H9 (cell line): ENCODE measurements at regions not wholly inside any gene's neighbourhood (a gene's known extent, or its start where the extent isn't known, plus 50 kb on each side); places are given as distances from the start of the nearest gene placed in this dataset.

Experiments used
- DNase-seq: peaks from one replicate; pipeline ENCODE4 v3.0.0-alpha.2; 2017
- H2AFZ ChIP-seq: one replicate; pipeline ENCODE4 v1.6.1; 2013; ENCODE audit warnings: mild to moderate bottlenecking, low read length, control low read depth, moderate library complexity
- H2AK5ac ChIP-seq: 2 replicates; pipeline ENCODE4 v1.6.1; 2013; ENCODE audit warnings: low read length, control low read depth, mixed read lengths; ENCODE audit not compliant: insufficient read length
- H2BK120ac ChIP-seq: one replicate; pipeline ENCODE4 v1.6.1; 2013; ENCODE audit warnings: low read depth, mild to moderate bottlenecking, low read length, control low read depth, inconsistent platforms; ENCODE audit not compliant: poor library complexity, severe bottlenecking
- H2BK12ac ChIP-seq: 2 replicates; pipeline ENCODE4 v1.6.1; 2013; ENCODE audit warnings: low read length, control low read depth, mixed read lengths, low read depth; ENCODE audit not compliant: insufficient read length
- H2BK15ac ChIP-seq: 2 replicates; pipeline ENCODE4 v1.6.1; 2013; ENCODE audit warnings: low read depth, low read length, control low read depth
- H2BK20ac ChIP-seq: one replicate; pipeline ENCODE4 v1.6.1; 2013; ENCODE audit warnings: low read depth, mild to moderate bottlenecking, low read length, control low read depth, inconsistent platforms; ENCODE audit not compliant: poor library complexity, severe bottlenecking
- H2BK5ac ChIP-seq: 2 replicates; pipeline ENCODE4 v1.6.1; 2013; ENCODE audit warnings: low read length, control low read depth, mixed read lengths; ENCODE audit not compliant: insufficient read length
- H3K14ac ChIP-seq: 2 replicates; pipeline ENCODE4 v1.6.1; 2013; ENCODE audit warnings: low read length, control low read depth; ENCODE audit not compliant: insufficient read depth
- H3K18ac ChIP-seq: 2 replicates; pipeline ENCODE4 v1.6.1; 2013; ENCODE audit warnings: low read depth, mild to moderate bottlenecking, mixed read lengths, low read length, control low read depth; ENCODE audit not compliant: insufficient read length
- H3K23ac ChIP-seq: 2 replicates; pipeline ENCODE4 v1.6.1; 2013; ENCODE audit warnings: low read length, control low read depth, mixed read lengths, low read depth; ENCODE audit not compliant: insufficient read length
- H3K23me2 ChIP-seq: 2 replicates; pipeline ENCODE4 v1.6.1; 2013; ENCODE audit warnings: low read depth, mild to moderate bottlenecking, mixed read lengths, low read length, control low read depth; ENCODE audit not compliant: insufficient read length, poor library complexity, severe bottlenecking
- H3K27ac ChIP-seq: 2 replicates; pipeline ENCODE4 v1.5.1; 2013; ENCODE audit warnings: low read length, control low read depth, mixed read lengths, low read depth; ENCODE audit not compliant: insufficient read length
- H3K27me3 ChIP-seq: 2 replicates; pipeline ENCODE4 v1.6.1; 2013; ENCODE audit warnings: low read length, control low read depth, inconsistent platforms; ENCODE audit not compliant: insufficient read depth
- H3K4ac ChIP-seq: 2 replicates; pipeline ENCODE4 v1.6.1; 2013; ENCODE audit warnings: low read depth, mild to moderate bottlenecking, control low read depth, inconsistent platforms, low read length, moderate library complexity
- H3K4me1 ChIP-seq: 2 replicates; pipeline ENCODE4 v1.6.1; 2013; ENCODE audit warnings: low read length, control low read depth, inconsistent platforms; ENCODE audit not compliant: insufficient read depth
- H3K4me2 ChIP-seq: 2 replicates; pipeline ENCODE4 v1.6.1; 2013; ENCODE audit warnings: low read length, control low read depth, mixed read lengths; ENCODE audit not compliant: insufficient read length, insufficient read depth
- H3K56ac ChIP-seq: 2 replicates; pipeline ENCODE4 v1.6.1; 2013; ENCODE audit warnings: low read depth, mild to moderate bottlenecking, mixed read lengths, low read length, control low read depth; ENCODE audit not compliant: insufficient read length
- H3K79me1 ChIP-seq: 2 replicates; pipeline ENCODE4 v1.6.1; 2013; ENCODE audit warnings: low read depth, mild to moderate bottlenecking, moderate library complexity, low read length, control low read depth, inconsistent platforms; ENCODE audit not compliant: insufficient read depth, poor library complexity, severe bottlenecking
- H3K79me2 ChIP-seq: 2 replicates; pipeline ENCODE4 v1.6.1; 2013; ENCODE audit warnings: low read length, control low read depth, inconsistent platforms; ENCODE audit not compliant: insufficient read depth
- H3K9ac ChIP-seq: 2 replicates; pipeline ENCODE4 v1.6.1; 2013; ENCODE audit warnings: low read length, control low read depth, mixed read lengths; ENCODE audit not compliant: insufficient read length; ENCODE audit errors: extremely low read depth
- H3K9me3 ChIP-seq: one replicate; pipeline ENCODE4 v1.6.1; 2013; ENCODE audit warnings: low read depth, low read length, inconsistent platforms; ENCODE audit not compliant: control insufficient read depth
- H3T11ph ChIP-seq: one replicate; pipeline ENCODE4 v1.6.1; 2013; ENCODE audit warnings: mild to moderate bottlenecking, low read length, control low read depth, inconsistent platforms
- H4K20me1 ChIP-seq: one replicate; pipeline ENCODE4 v1.6.1; 2013; ENCODE audit not compliant: control insufficient read depth, insufficient read length, insufficient read depth
- H4K5ac ChIP-seq: 2 replicates; pipeline ENCODE4 v1.6.1; 2013; ENCODE audit warnings: low read depth, mild to moderate bottlenecking, mixed read lengths, low read length, control low read depth; ENCODE audit not compliant: insufficient read length
- H4K8ac ChIP-seq: replicated peaks from 2 replicates; pipeline ENCODE4 v1.6.1; 2013; ENCODE audit warnings: low read length, control low read depth, mixed read lengths, low read depth; ENCODE audit not compliant: insufficient read length
- H4K91ac ChIP-seq: 2 replicates; pipeline ENCODE4 v1.6.1; 2013; ENCODE audit warnings: low read depth, mild to moderate bottlenecking, moderate library complexity, mixed read lengths, low read length, control low read depth; ENCODE audit not compliant: insufficient read length
- H3K27ac Mint-ChIP-seq, 3 experiments: 2 replicates in 2 of 3; 3 replicates in 1 of 3; pipeline ENCODE4 v1.8.0; 2020 to 2021; ENCODE audit warnings: mixed read lengths in 3 of 3, mild to moderate bottlenecking in 1 of 3, moderate library complexity in 1 of 3
- H3K27me3 Mint-ChIP-seq: 2 replicates; pipeline ENCODE4 v1.8.0; 2021; ENCODE audit warnings: low read depth, mild to moderate bottlenecking, moderate library complexity, mixed read lengths
- H3K36me3 Mint-ChIP-seq, 3 experiments: 2 replicates in 2 of 3; 3 replicates in 1 of 3; pipeline ENCODE4 v1.8.0; 2020 to 2021; ENCODE audit warnings: low read depth in 3 of 3, mixed read lengths in 3 of 3; ENCODE audit not compliant: insufficient read depth in 1 of 3
- H3K4me1 Mint-ChIP-seq, 2 experiments: 2 replicates each; pipeline ENCODE4 v1.8.0; 2020; ENCODE audit warnings: mixed read lengths in 2 of 2
- H3K4me3 Mint-ChIP-seq, 2 experiments: 2 replicates in 1 of 2; 3 replicates in 1 of 2; pipeline ENCODE4 v1.8.0; 2020 to 2021; ENCODE audit warnings: mild to moderate bottlenecking in 2 of 2, mixed read lengths in 2 of 2, moderate library complexity in 1 of 2
- H3K9me3 Mint-ChIP-seq, 2 experiments: 2 replicates in 1 of 2; 3 replicates in 1 of 2; pipeline ENCODE4 v1.8.0; 2020; ENCODE audit warnings: mild to moderate bottlenecking in 2 of 2, mixed read lengths in 2 of 2, moderate library complexity in 1 of 2
- CTCF ChIP-seq: fragments of 200-600 bp; sonication (generic); conservative IDR thresholded peaks from 3 replicates; pipeline ENCODE4 v1.8.0; 2021; ENCODE audit warnings: antibody characterized with exemption, mild to moderate bottlenecking
- WGBS: extraction: QIAGEN DNeasy Blood & Tissue Kit; methylation state at CpG from one replicate; pipeline ENCODE4 v1.1.7; 2013; ENCODE audit warnings: missing lambda C conversion rate, low lambda C conversion rate, mixed read lengths; ENCODE audit not compliant: insufficient read length; ENCODE audit errors: extremely low coverage; 5-methylcytosine and 5-hydroxymethylcytosine counted together

- Mint-ChIP-seq H3K4me1 (peaks cover 5 to 11% of the 10 kb centered on the region in 2 experiments), H3K27ac (no peak overlapping the region), H3K27me3 (no peaks in the 10 kb centered on the region), H3K36me3 (no peaks in the 10 kb centered on the region), H3K9me3 (no peaks in the 10 kb centered on the region), H3K4me3 (no peak overlapping the region)
- Histone ChIP-seq H2BK20ac (no peak overlapping the region), H3K23me2 (no peaks in the 10 kb centered on the region), H3K9ac (no peak overlapping the region), H2AFZ (no peak overlapping the region), H2BK120ac (no peak overlapping the region), H2BK12ac (no peak overlapping the region), H3K79me2 (no peaks in the 10 kb centered on the region), H3K27ac (no peak overlapping the region), H3K23ac (no peak overlapping the region), H3K4me2 (no peak overlapping the region), H2BK15ac (no peak overlapping the region), H3K14ac (no peak overlapping the region), H4K20me1 (no peaks in the 10 kb centered on the region), H3K27me3 (no peaks in the 10 kb centered on the region), H3T11ph (no peak overlapping the region), H3K79me1 (no peaks in the 10 kb centered on the region), H3K56ac (no peak overlapping the region), H4K5ac (no peak overlapping the region), H3K9me3 (no peaks in the 10 kb centered on the region), H3K18ac (no peak overlapping the region), H3K4me1 (peaks cover 1% of the 10 kb centered on the region; the same call in 1 of the 2 replicates), H2AK5ac (no peak overlapping the region), H3K4ac (no peak overlapping the region), H2BK5ac (no peak overlapping the region), H4K8ac (no peak overlapping the region), H4K91ac (no peak overlapping the region)
- DNase-seq, result no peak
- no peak for TF ChIP-seq CTCF
- WGBS, result no CpG with 5 or more reads among the region's 9 CpGs
Observed at GRCh38 chr2:12560618-12561017, 156.1 kb upstream of the TRIB2 start.
